Cardiac muscle cell (in vitro differentiated cells and primary cell): ENCODE measurements at regions not wholly inside any gene's neighbourhood (a gene's known extent, or its start where the extent isn't known, plus 50 kb on each side); places are given as distances from the start of the nearest gene placed in this dataset.
A peak's percentile ranks its signal among the peaks of the same experiment; 100 is the strongest.
"Not testable (repeated sequence)": the region's sequence is repeated elsewhere in the genome, so short reads cannot be mapped to it uniquely, and the experiment has no call there.

ENCODE experiments used
- DNase-seq, 2 donors: peaks; one replicate each; pipeline versions ENCODE4 v3.0.0 to v3.0.0-alpha.2; 2010 to 2017; ENCODE audit warnings: low read depth in 1 of 2, low spot score in 1 of 2
- H3K27ac ChIP-seq: fragments of 200-600 bp; sonication (generic); 2 replicates; pipeline ENCODE4 v1.5.1; 2016
- H3K27me3 ChIP-seq: fragments of 200-600 bp; sonication (generic); 2 replicates; pipeline ENCODE4 v1.6.0; 2016; ENCODE audit warnings: control low read depth
- H3K36me3 ChIP-seq: fragments of 200-600 bp; sonication (generic); 2 replicates; pipeline ENCODE4 v1.5.1; 2016; ENCODE audit warnings: control low read depth
- H3K4me1 ChIP-seq: fragments of 200-600 bp; sonication (generic); 2 replicates; pipeline ENCODE4 v1.8.1; 2017; ENCODE audit warnings: low read depth, mild to moderate bottlenecking, mixed run types
- H3K4me3 ChIP-seq: fragments of 200-600 bp; sonication (generic); 2 replicates; pipeline ENCODE4 v1.5.1; 2016; ENCODE audit warnings: mild to moderate bottlenecking
- H3K9me3 ChIP-seq: fragments of 200-600 bp; sonication (generic); 2 replicates; pipeline ENCODE4 v1.5.1; 2017; ENCODE audit warnings: low read depth, mild to moderate bottlenecking, control low read depth
- TF ChIP-seq, protein P1 (sequence below): IDR thresholded peaks from 2 replicates; pipeline ENCODE4 v1.5.1; 2012; ENCODE audit warnings: low read depth, mild to moderate bottlenecking, low read length

DNA sequence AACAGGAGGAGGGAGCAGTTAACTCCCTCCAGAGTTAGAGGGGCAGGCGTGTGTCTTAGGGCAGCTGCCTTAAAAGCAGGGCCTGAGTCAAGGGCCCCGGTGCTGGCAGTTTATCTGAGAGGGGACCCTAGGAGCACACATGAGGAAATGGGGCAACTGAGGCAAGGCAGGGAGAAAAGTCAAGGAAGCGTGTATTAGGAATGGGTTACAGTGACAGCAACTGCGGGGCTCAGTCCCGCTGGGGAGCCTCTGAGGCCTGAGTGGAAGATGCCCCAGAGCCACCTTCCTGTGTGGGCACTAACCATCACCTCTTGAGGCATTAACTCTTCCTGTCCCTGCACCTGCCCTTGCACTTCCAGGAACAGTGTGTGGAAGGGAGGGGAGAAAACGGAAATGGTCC is 276.3 kb downstream of the MATN1 start:
- Histone ChIP-seq H3K27ac (no peak overlapping the region), H3K4me3 (no peak overlapping the region), H3K9me3 (no peaks in the 10 kb centered on the region), H3K36me3 (no peaks in the 10 kb centered on the region), H3K4me1 (no peaks in the 10 kb centered on the region), H3K27me3 (no peaks in the 10 kb centered on the region)
- DNase-seq: no peak
- TF ChIP-seq, protein P1, sequence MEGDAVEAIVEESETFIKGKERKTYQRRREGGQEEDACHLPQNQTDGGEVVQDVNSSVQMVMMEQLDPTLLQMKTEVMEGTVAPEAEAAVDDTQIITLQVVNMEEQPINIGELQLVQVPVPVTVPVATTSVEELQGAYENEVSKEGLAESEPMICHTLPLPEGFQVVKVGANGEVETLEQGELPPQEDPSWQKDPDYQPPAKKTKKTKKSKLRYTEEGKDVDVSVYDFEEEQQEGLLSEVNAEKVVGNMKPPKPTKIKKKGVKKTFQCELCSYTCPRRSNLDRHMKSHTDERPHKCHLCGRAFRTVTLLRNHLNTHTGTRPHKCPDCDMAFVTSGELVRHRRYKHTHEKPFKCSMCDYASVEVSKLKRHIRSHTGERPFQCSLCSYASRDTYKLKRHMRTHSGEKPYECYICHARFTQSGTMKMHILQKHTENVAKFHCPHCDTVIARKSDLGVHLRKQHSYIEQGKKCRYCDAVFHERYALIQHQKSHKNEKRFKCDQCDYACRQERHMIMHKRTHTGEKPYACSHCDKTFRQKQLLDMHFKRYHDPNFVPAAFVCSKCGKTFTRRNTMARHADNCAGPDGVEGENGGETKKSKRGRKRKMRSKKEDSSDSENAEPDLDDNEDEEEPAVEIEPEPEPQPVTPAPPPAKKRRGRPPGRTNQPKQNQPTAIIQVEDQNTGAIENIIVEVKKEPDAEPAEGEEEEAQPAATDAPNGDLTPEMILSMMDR: no peak

DNA sequence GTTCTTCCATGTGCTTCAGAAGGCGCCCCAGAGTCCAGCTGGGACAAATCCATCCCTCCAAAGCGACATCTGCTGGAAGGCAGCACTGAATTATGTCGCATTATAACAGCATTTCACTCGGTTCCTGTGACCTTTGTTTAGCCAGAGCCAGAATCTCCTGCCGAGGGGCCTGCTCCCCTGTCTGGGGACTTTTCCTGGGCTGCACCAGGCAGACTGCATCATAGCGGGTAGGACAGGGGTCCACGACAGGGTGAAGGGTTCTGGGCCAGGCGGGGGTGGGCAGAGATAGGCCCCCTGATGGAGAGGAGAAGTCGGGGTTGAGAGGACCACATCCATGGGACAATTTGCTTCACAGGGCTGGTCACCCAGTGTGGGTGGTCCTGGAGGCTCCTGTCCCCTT is 276.9 kb downstream of the MATN1 start:
- no peaks in the 10 kb centered on the region for H3K9me3 ChIP-seq
- no peak overlapping the region for H3K4me3 ChIP-seq
- no peaks in the 10 kb centered on the region for H3K27me3 ChIP-seq
- DNase-seq: no peak
- no peak overlapping the region for H3K27ac ChIP-seq
- no peaks in the 10 kb centered on the region for H3K4me1 ChIP-seq
- no peaks in the 10 kb centered on the region for H3K36me3 ChIP-seq
- TF ChIP-seq, protein P1: no peak

DNA sequence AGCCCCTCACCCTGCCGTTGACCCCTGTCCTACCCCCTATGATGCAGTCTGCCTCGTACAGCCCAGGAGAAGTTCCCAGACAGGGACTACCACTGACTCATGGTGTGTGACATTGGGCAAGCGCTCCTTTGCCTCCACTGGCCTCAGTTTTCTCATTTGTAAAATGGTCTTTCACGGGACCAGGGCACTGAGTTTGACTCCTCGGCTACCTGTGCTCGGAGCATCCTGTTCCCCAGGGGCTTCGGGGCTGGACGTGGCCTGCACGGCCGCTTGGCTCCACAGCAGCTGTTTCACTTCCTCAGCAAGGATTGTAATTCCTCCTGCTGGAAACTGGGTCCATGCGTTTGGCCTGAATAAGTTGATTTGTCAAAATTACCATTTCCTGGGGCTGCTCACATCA is 277.3 kb downstream of the MATN1 start:
- Histone ChIP-seq H3K27me3 (no peaks in the 10 kb centered on the region), H3K9me3 (no peaks in the 10 kb centered on the region), H3K4me1 (no peaks in the 10 kb centered on the region), H3K4me3 (no peak overlapping the region), H3K36me3 (no peaks in the 10 kb centered on the region), H3K27ac (no peak overlapping the region)
- DNase-seq: no peak
- TF ChIP-seq, protein P1: no peak

DNA sequence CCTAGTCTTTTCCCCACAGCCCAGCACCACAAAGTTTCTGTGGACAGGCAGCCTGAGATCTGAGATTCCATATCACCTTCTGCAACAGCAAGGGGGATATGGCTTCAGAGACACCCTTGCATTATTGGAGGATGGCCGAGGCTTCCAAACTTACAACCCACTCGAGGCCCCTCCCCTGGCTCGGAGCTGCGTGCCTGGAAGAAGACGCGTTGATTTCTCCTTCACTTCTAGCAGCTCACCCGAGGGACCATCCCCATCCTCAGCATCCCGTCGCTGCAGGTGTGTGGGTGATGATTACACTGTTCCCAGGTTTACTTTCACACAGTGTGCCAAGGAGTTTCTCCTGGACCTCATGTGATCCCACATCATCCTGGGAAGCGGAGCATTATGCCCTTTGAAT is 277.9 kb downstream of the MATN1 start:
- no peak for DNase-seq
- H3K9me3 ChIP-seq: no peaks in the 10 kb centered on the region

DNA sequence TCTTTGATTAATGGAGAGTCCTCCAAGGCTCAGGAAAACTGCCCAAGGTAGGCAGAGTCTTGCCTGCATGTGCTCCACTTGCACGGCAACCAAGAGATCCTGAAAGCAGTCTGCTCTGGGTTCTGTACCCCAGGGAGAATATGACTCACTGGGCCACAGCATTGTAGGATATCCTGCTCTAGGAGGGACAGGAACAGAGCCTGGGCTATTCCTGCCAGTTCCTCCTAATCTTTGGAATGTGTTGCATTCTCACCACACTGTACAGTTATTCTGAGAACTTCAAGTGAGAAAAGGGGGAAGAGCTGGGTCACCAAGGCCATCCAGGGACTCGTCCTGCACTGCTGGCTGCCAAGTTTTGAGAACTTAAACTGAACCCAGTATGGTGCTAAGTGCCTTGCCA is 278.5 kb downstream of the MATN1 start:
- peak in 1 of 2 donors; percentile 12 for DNase-seq
- TF ChIP-seq, protein P1: no peak
- Histone ChIP-seq H3K9me3 (no peaks in the 10 kb centered on the region), H3K4me3 (no peak overlapping the region), H3K36me3 (no peaks in the 10 kb centered on the region), H3K27me3 (no peaks in the 10 kb centered on the region), H3K27ac (no peak overlapping the region), H3K4me1 (no peaks in the 10 kb centered on the region)

More for the DNA sequence above, 277.9 kb downstream of the MATN1 start:
- TF ChIP-seq, protein P1: no peak
- H3K27ac ChIP-seq: no peak overlapping the region
- H3K4me1 ChIP-seq: no peaks in the 10 kb centered on the region
- H3K4me3 ChIP-seq: no peak overlapping the region
- H3K27me3 ChIP-seq: no peaks in the 10 kb centered on the region
- H3K36me3 ChIP-seq: no peaks in the 10 kb centered on the region

DNA sequence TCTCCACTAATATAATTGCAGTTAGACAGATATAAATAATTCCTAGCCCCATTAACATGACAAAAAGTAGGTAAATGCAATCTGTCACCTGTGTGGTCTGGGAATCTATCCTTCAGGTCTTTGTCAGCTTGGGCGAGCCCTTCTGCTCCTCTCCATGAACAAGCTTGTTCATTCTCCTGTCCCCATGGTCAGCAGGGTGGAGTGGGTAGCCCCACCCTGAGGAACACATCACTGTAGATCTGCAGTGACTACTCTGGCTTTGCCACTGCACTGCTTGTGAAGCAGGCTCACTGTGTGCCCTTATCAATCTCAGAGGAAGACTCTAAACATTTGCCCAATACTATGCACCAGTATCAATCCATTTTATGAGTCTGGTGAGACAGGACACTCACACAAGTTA is 279.0 kb downstream of the MATN1 start:
- no peak for DNase-seq
- no peaks in the 10 kb centered on the region for H3K9me3 ChIP-seq
- no peak overlapping the region for H3K27ac ChIP-seq
- H3K4me1 ChIP-seq: no peaks in the 10 kb centered on the region
- TF ChIP-seq, protein P1: no peak
- H3K36me3 ChIP-seq: no peaks in the 10 kb centered on the region
- H3K4me3 ChIP-seq: no peak overlapping the region
- H3K27me3 ChIP-seq: no peaks in the 10 kb centered on the region

DNA sequence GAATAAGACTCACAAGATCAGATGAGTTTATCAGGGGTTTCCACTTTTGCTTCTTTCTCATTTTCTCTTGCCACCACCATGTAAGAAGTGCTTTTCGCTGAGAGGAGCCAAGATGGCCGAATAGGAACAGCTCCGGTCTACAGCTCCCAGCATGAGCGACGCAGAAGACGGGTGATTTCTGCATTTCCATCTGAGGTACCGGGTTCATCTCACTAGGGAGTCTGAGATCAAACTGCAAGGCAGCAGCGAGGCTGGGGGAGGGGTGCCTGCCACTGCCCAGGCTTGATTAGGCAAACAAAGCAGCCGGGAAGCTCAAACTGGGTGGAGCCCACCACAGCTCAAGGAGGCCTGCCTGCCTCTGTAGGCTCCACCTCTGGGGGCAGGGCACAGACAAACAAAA is 285.1 kb downstream of the MATN1 start:
- H3K4me1 ChIP-seq, H3K36me3 ChIP-seq, H3K4me3 ChIP-seq, H3K27ac ChIP-seq, DNase-seq, H3K9me3 ChIP-seq, H3K27me3 ChIP-seq: not testable (repeated sequence)
